A549 (cell line): ENCODE measurements at regions not wholly inside any gene's neighbourhood (a gene's known extent, or its start where the extent isn't known, plus 50 kb on each side); places are given as distances from the start of the nearest gene placed in this dataset.

ENCODE experiments used
- CTCF ChIP-seq: fragments of >200 bp; sonication (Bioruptor Twin); formaldehyde crosslinking; IDR thresholded peaks from 3 replicates; pipeline ENCODE4 v1.5.1; 2016
- EP300 ChIP-seq, 2 experiments: fragments of >200 bp; sonication (Bioruptor Twin); formaldehyde crosslinking; IDR thresholded peaks; 2 replicates in 1 of 2; 3 replicates in 1 of 2; pipeline ENCODE4 v1.6.1; 2016 to 2017
- HDAC2 ChIP-seq: fragments of 200-600 bp; sonication (generic); IDR thresholded peaks from 2 replicates; pipeline ENCODE4 v1.6.1; 2016
- JUN ChIP-seq, 2 experiments: fragments of >200 bp; sonication (Bioruptor Twin); formaldehyde crosslinking; IDR thresholded peaks; 2 replicates in 1 of 2; 3 replicates in 1 of 2; pipeline ENCODE4 v1.6.1; 2016 to 2017
- KDM5A ChIP-seq: fragments of 200-600 bp; sonication (generic); IDR thresholded peaks from 2 replicates; pipeline ENCODE4 v1.6.1; 2016; ENCODE audit warnings: antibody characterized with exemption, mild to moderate bottlenecking
- TP53 ChIP-seq: fragments of 250-450 bp; sonication (Bioruptor Pico); IDR thresholded peaks from 2 replicates; pipeline ENCODE4 v1.5.0; 2021; ENCODE audit warnings: mild to moderate bottlenecking, moderate library complexity

GRCh38 chr11:57940044-57940756 lies 83.5 kb upstream of the OR9Q1 start:
- TF ChIP-seq HDAC2 = no peak
- TF ChIP-seq CTCF = no peak
- no peak for TF ChIP-seq JUN (IDR thresholded peaks at IDR 0.05)
- no peak for TF ChIP-seq KDM5A
- TF ChIP-seq EP300 (IDR thresholded peaks at IDR 0.05) = no peak
- no peak for TF ChIP-seq TP53 (CRISPR knock-in tag)
